GM18505 (cell line): ENCODE measurements at regions not wholly inside any gene's neighbourhood (a gene's known extent, or its start where the extent isn't known, plus 50 kb on each side); places are given as distances from the start of the nearest gene placed in this dataset.

Experiments used
- ATAC-seq: cut with Tn5 transposase; IDR thresholded peaks from one replicate; pipeline ENCODE4 v1.9.1; 2021; ENCODE audit not compliant: unreplicated experiment
- POLR2A ChIP-seq: IDR thresholded peaks from 4 replicates; pipeline ENCODE4 v1.6.1; 2011; ENCODE audit warnings: borderline replicate concordance; ENCODE audit not compliant: insufficient read depth, insufficient read length; ENCODE audit errors: extremely low read depth

DNA sequence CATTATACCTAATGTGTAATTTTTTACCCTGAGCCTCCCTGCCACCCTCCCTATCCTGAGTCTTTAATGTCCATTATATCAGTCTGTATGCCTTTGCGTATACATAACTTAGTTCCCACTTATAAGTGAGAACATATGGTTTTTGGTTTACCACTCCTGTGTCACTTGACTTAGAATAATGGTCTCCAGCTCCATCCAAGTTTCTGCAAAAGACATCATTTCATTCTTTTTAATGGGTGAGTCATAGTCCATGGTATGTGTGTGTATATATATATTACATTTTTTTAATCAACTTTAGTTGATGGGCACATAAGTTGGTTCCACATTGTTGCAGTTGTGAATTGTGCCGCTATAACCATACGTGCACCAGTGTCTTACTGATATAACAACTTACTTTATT lies 477.1 kb upstream of the NEGR1 start:
- no peak for ATAC-seq
- no peak for TF ChIP-seq POLR2A

GRCh38 chr1:72757843-72758242 lies 475.5 kb upstream of the NEGR1 start:
- TF ChIP-seq POLR2A, result no peak
- no peak for ATAC-seq

- ATAC-seq, result no peak
- TF ChIP-seq POLR2A, result no peak
Measured at GRCh38 chr1:72745413-72745812, 463.1 kb upstream of the NEGR1 start.

DNA sequence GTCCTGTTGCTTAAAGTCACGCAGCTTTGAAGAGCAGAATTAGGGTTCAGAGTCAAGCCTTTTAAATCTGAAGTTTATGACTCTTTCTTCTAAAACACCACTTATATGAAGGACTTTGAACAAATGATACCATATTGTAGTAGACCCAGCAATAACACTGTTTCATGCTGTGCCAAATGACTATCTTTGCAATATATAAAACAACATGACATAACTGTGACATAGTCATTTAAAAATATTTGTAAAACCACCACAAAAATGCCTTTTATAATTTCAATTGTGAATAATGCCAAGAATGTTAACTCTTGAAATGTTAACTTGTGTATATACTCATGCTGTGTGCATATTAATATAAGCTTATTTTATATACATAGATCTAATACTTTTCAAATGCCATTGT lies 452.1 kb upstream of the NEGR1 start:
- ATAC-seq, result no peak

DNA sequence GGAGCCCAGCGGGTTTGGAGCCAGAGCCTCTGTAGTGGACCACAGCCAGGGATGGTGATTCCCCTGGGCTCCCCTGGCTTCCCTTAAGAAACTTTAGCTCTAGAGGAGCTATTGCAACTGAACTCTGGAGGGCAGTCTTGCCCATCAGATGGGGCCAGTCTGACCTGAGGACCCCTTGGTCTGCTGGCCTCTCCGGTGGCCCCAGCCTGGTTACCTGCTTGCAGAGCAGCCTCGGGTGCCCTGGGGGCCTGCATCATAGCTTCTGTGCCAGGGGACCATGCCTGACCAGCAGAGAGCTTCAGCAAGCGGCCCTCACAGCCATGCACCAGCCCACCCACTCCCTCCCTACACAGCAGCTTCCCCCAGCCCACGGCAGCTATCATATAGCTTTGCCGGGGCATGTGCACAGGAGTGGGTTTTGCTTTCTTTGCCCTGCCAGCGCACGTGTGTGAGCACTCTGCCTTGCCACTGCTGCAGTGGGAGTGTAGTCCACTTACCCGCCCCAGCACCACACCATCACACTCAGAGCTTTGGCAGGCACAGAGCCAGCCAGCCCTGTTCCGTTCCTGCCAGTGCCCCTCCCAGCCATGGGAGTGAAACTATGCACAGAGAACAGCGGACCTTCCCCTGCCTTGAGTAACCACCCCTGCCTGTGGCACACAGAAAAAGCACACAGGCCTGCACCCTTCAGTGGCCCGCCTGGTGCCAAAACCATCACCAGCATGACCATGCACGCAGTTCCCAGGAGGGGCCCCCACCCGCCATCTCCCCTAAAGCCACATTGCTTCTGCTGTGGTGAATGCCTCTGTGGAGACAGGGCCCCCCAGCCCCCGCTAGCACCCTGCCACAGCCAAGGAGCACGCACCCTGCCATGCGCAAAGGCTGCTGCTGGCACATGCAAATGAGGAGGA lies 442.9 kb upstream of the NEGR1 start:
- no peak for ATAC-seq
- no peak for TF ChIP-seq POLR2A

More for the DNA sequence above, 452.1 kb upstream of the NEGR1 start:
- no peak for TF ChIP-seq POLR2A

- no peak for ATAC-seq
- TF ChIP-seq POLR2A, result no peak
Measured at GRCh38 chr1:72705921-72706320, 423.6 kb upstream of the NEGR1 start.

DNA sequence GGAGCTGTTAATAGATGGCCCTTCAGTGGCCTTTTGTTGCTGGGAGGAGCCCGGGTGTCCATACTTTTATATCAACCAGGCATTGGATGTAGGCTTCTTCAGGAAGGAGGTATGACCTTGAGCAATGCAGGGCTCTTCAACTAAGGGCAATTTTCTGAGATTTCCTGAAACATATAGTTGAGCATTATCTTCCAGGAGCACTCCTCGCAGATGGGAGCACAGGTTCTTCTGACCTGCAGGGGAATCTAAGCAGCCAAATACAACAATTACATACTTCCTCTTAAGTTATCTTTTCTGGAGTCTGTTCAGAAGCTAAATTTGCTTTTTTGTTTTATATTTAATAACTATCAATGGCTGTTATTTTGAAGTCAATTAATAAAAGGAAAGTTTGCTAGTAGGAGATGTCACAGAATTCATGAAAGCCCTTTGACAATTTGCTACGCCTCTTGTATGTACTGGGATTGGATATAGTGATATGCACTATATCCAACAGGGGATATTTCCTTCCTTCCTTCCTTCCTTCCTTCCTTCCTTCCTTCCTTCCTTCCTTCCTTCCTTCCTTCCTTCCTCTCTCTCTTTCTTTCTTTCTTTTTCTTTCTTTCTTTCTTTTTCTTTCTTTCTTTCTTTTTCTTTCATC lies 422.6 kb upstream of the NEGR1 start:
- ATAC-seq, result no peak
- no peak for TF ChIP-seq POLR2A

GRCh38 chr1:72697410-72697809 lies 415.1 kb upstream of the NEGR1 start:
- no peak for ATAC-seq

GRCh38 chr1:72693899-72694298 lies 411.6 kb upstream of the NEGR1 start:
- no peak for TF ChIP-seq POLR2A
- ATAC-seq, result no peak

More at GRCh38 chr1:72697410-72697809, 415.1 kb upstream of the NEGR1 start:
- TF ChIP-seq POLR2A, result no peak

DNA sequence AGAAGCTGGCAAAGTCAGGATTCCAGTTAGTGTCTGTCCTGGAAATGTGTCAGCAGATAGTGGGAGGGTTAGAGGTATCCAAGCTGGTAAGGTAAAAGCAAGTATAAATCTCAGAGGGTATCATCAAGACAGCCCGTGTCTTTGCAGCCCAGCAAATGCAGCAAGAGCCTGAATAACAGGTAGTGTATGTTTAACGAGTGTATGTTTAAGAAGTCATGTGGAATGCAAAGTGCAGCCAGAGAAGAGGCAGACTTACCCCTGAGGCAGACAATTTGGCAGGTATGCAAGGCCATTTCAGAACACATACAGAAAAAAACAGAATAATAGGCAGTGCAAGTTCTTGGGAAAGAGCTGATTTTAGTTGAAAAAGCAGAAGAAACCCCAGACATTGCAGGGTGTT lies 411.0 kb upstream of the NEGR1 start:
- no peak for ATAC-seq

DNA sequence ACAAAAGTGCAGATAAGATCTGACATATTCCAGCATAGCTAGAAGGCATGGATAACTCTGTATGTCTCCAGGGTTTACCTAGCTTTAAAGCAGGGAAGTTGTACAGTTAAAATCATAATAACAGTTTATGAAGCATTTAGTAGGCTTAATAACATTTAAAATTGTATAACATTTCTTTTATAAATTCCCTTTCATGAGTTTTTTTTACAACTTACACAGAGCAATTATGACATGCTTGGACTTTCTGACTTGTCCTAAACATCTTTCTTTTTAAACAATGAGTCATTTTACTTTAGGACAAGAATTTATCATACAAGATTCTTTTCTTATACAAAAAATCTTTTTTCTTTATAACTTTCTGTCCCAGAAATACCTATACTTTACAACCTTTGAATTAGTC lies 408.5 kb upstream of the NEGR1 start:
- TF ChIP-seq POLR2A, result no peak
- ATAC-seq, result no peak

More for the DNA sequence above, 411.0 kb upstream of the NEGR1 start:
- TF ChIP-seq POLR2A, result no peak

- TF ChIP-seq POLR2A, result no peak
- no peak for ATAC-seq
Measured at GRCh38 chr1:72678683-72679082, 396.3 kb upstream of the NEGR1 start.

GRCh38 chr1:72670902-72671301 lies 388.6 kb upstream of the NEGR1 start:
- no peak for TF ChIP-seq POLR2A
- no peak for ATAC-seq

DNA sequence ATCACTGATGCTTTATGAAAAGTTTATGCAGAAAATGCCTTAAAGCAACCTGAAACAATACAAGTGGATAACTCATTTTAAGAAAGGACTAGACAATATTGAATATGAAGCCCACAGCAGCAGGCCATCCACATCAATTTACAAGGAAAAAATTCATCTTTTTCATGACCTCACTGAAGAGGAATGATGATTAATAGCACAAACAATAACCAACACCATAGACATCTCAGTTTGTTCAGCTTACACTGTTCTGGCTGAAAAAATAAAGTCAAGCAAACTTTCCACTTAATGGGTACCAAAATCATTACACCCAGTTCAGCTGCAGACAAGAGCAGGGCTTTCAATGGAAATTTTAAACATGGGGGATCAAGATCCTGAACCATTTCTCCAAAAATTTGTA lies 380.6 kb upstream of the NEGR1 start:
- no peak for ATAC-seq
- TF ChIP-seq POLR2A, result no peak
